ENCODE measurements at regions not wholly inside any gene's neighbourhood (a gene's known extent, or its start where the extent isn't known, plus 50 kb on each side); places are given as distances from the start of the nearest gene placed in this dataset.

- Histone ChIP-seq H3K4ac (ENCODE audit: low read depth, low read length) (no peak overlapping the region), H4K8ac (replicated peaks; ENCODE audit: insufficient read length, low read depth, low read length) (no peak overlapping the region), H3K4me2 (ENCODE audit: insufficient read depth, insufficient read length, low read length) (no peak overlapping the region), H3K27ac (ENCODE audit: insufficient read length, low read depth, low read length) (no peak overlapping the region), H3K79me2 (ENCODE audit: insufficient read depth, low read length) (no peaks in the 10 kb centered on the region), H2AK5ac (ENCODE audit: insufficient read length, low read length) (no peak overlapping the region), H3K23ac (ENCODE audit: insufficient read length, low read depth, low read length) (no peak overlapping the region), H2BK120ac (ENCODE audit: low read depth, low read length, poor library complexity, severe bottlenecking) (no peak overlapping the region), H2BK5ac (ENCODE audit: insufficient read length, low read length) (no peak overlapping the region), H2BK12ac (ENCODE audit: insufficient read length, low read depth, low read length) (no peak overlapping the region), H3K79me1 (ENCODE audit: insufficient read depth, low read depth, low read length, poor library complexity, severe bottlenecking) (no peaks in the 10 kb centered on the region), H2BK15ac (ENCODE audit: low read depth, low read length) (no peak overlapping the region), H3K56ac (ENCODE audit: insufficient read length, low read depth, low read length) (no peak overlapping the region), H2AFZ (ENCODE audit: low read length) (no peak overlapping the region), H3K9me3 (ENCODE audit: control insufficient read depth, low read depth, low read length) (no peaks in the 10 kb centered on the region), H3T11ph (ENCODE audit: low read length) (no peak overlapping the region), H4K91ac (ENCODE audit: insufficient read length, low read depth, low read length) (no peak overlapping the region), H3K4me1 (ENCODE audit: insufficient read depth, low read length) (no peaks in the 10 kb centered on the region), H3K14ac (ENCODE audit: insufficient read depth, low read length) (no peak overlapping the region), H4K20me1 (ENCODE audit: control insufficient read depth, insufficient read depth, insufficient read length) (no peaks in the 10 kb centered on the region), H3K27me3 (ENCODE audit: insufficient read depth, low read length) (no peaks in the 10 kb centered on the region), H2BK20ac (ENCODE audit: low read depth, low read length, poor library complexity, severe bottlenecking) (no peak overlapping the region), H4K5ac (ENCODE audit: insufficient read length, low read depth, low read length) (no peak overlapping the region), H3K23me2 (ENCODE audit: insufficient read length, low read depth, low read length, poor library complexity, severe bottlenecking) (no peaks in the 10 kb centered on the region), H3K18ac (ENCODE audit: insufficient read length, low read depth, low read length) (no peak overlapping the region), H3K9ac (ENCODE audit: extremely low read depth, insufficient read length, low read length) (no peak overlapping the region)
- H3K27me3 Mint-ChIP-seq (ENCODE audit: low read depth): no peaks in the 10 kb centered on the region
- no peak for TF ChIP-seq CTCF (conservative IDR thresholded peaks at IDR 0.05)
- no CpG with 5 or more reads among the region's 2 CpGs for WGBS (ENCODE audit: extremely low coverage, insufficient read length, low lambda C conversion rate)
- no peaks in the 10 kb centered on the region for H3K9me3 Mint-ChIP-seq
- no peaks in the 10 kb centered on the region for H3K4me1 Mint-ChIP-seq
- no peak for DNase-seq
- no peak overlapping the region for H3K4me3 Mint-ChIP-seq
- H3K27ac Mint-ChIP-seq: no peak overlapping the region
- no peaks in the 10 kb centered on the region for H3K36me3 Mint-ChIP-seq (ENCODE audit: insufficient read depth in 1 of 3, low read depth in 3 of 3)
Observed at GRCh38 chr12:90659060-90659459, 295.9 kb downstream of the CCER1 start.

Data from H9 (cell line).